ENCODE measurements at regions not wholly inside any gene's neighbourhood (a gene's known extent, or its start where the extent isn't known, plus 50 kb on each side); places are given as distances from the start of the nearest gene placed in this dataset.

- TF ChIP-seq CTCF (IDR thresholded peaks at IDR 0.05; ENCODE audit: borderline replicate concordance, extremely low read depth, low read length, poor library complexity, severe bottlenecking): no peak
- no peak for TF ChIP-seq EZH2 (IDR thresholded peaks at IDR 0.05; ENCODE audit: borderline replicate concordance, low read depth, low read length, severe bottlenecking)
- DNase-seq: no peak
- no peak overlapping the region for H3K9ac ChIP-seq (ENCODE audit: low read depth, low read length)
Measured at GRCh38 chr5:2461701-2462691, 289.5 kb downstream of the IRX2 start.

GRCh38 chr5:2460098-2460497, 291.4 kb downstream of the IRX2 start:
- Histone ChIP-seq H2AFZ (ENCODE audit: low read depth, low read length) (no peak overlapping the region), H3K36me3 (ENCODE audit: insufficient read depth, low read length) (no peaks in the 10 kb centered on the region), H3K9ac (ENCODE audit: low read depth, low read length) (no peak overlapping the region), H3K27ac (ENCODE audit: low read length) (no peak overlapping the region), H4K20me1 (ENCODE audit: insufficient read depth, low read length) (no peaks in the 10 kb centered on the region), H3K4me1 (ENCODE audit: insufficient read depth, low read length) (no peaks in the 10 kb centered on the region), H3K4me2 (ENCODE audit: insufficient read depth, low read length) (no peak overlapping the region), H3K4me3 (ENCODE audit: low read depth in 1 of 2, low read length in 2 of 2) (no peak overlapping the region), H3K79me2 (ENCODE audit: insufficient read depth, low read length) (no peaks in the 10 kb centered on the region), H3K9me3 (ENCODE audit: insufficient read depth, low read length, severe bottlenecking) (no peaks in the 10 kb centered on the region), H3K27me3 (ENCODE audit: insufficient read depth, low read length, poor library complexity) (peaks cover 10% of the 10 kb centered on the region)
- no peak for ATAC-seq (ENCODE audit: insufficient read depth, low read depth)
- TF ChIP-seq CTCF (IDR thresholded peaks at IDR 0.05; ENCODE audit: borderline replicate concordance, extremely low read depth, low read length, poor library complexity, severe bottlenecking): no peak
- no peak for TF ChIP-seq EZH2 (IDR thresholded peaks at IDR 0.05; ENCODE audit: borderline replicate concordance, low read depth, low read length, severe bottlenecking)
- DNase-seq: no peak

More at GRCh38 chr5:2461701-2462691, 289.5 kb downstream of the IRX2 start:
- Histone ChIP-seq H2AFZ (ENCODE audit: low read depth, low read length) (no peak overlapping the region), H3K4me2 (ENCODE audit: insufficient read depth, low read length) (no peak overlapping the region), H3K27me3 (ENCODE audit: insufficient read depth, low read length, poor library complexity) (peaks cover 10% of the 10 kb centered on the region), H3K36me3 (ENCODE audit: insufficient read depth, low read length) (no peaks in the 10 kb centered on the region), H3K79me2 (ENCODE audit: insufficient read depth, low read length) (no peaks in the 10 kb centered on the region), H4K20me1 (ENCODE audit: insufficient read depth, low read length) (no peaks in the 10 kb centered on the region), H3K27ac (ENCODE audit: low read length) (no peak overlapping the region), H3K4me3 (ENCODE audit: low read depth in 1 of 2, low read length in 2 of 2) (no peak overlapping the region), H3K4me1 (ENCODE audit: insufficient read depth, low read length) (no peaks in the 10 kb centered on the region), H3K9me3 (ENCODE audit: insufficient read depth, low read length, severe bottlenecking) (no peaks in the 10 kb centered on the region)
- ATAC-seq (ENCODE audit: insufficient read depth, low read depth): no peak

GRCh38 chr5:2459251-2459650, 292.2 kb downstream of the IRX2 start:
- DNase-seq: no peak
- ATAC-seq (ENCODE audit: insufficient read depth, low read depth): no peak
- Histone ChIP-seq H3K4me1 (ENCODE audit: insufficient read depth, low read length) (no peaks in the 10 kb centered on the region), H2AFZ (ENCODE audit: low read depth, low read length) (no peak overlapping the region), H3K9me3 (ENCODE audit: insufficient read depth, low read length, severe bottlenecking) (no peaks in the 10 kb centered on the region), H3K4me2 (ENCODE audit: insufficient read depth, low read length) (no peak overlapping the region), H3K27ac (ENCODE audit: low read length) (no peak overlapping the region), H3K79me2 (ENCODE audit: insufficient read depth, low read length) (no peaks in the 10 kb centered on the region), H3K36me3 (ENCODE audit: insufficient read depth, low read length) (no peaks in the 10 kb centered on the region), H3K9ac (ENCODE audit: low read depth, low read length) (no peak overlapping the region), H4K20me1 (ENCODE audit: insufficient read depth, low read length) (no peaks in the 10 kb centered on the region), H3K4me3 (ENCODE audit: low read depth in 1 of 2, low read length in 2 of 2) (no peak overlapping the region), H3K27me3 (ENCODE audit: insufficient read depth, low read length, poor library complexity) (peaks cover 10% of the 10 kb centered on the region)
- TF ChIP-seq CTCF (IDR thresholded peaks at IDR 0.05; ENCODE audit: borderline replicate concordance, extremely low read depth, low read length, poor library complexity, severe bottlenecking): no peak
- no peak for TF ChIP-seq EZH2 (IDR thresholded peaks at IDR 0.05; ENCODE audit: borderline replicate concordance, low read depth, low read length, severe bottlenecking)

Data from DND-41 (cell line).